Stimulated activated CD8-positive, alpha-beta memory T cell treated with anti-CD3 and anti-CD28 coated beads, Interleukin-4, amount 100 ng/mL, for 4 hours (primary cell): ENCODE measurements at regions not wholly inside any gene's neighbourhood (a gene's known extent, or its start where the extent isn't known, plus 50 kb on each side); places are given as distances from the start of the nearest gene placed in this dataset.

Experiments
- DNase-seq, 2 donors: peaks; one replicate each; pipeline ENCODE4 v3.0.0-alpha.2; 2020; ENCODE audit warnings: low read depth in 2 of 2, low spot score in 1 of 2

- no peak for DNase-seq
Observed at GRCh38 chr7:140242057-140243031, 65.6 kb upstream of the KDM7A start.

DNA sequence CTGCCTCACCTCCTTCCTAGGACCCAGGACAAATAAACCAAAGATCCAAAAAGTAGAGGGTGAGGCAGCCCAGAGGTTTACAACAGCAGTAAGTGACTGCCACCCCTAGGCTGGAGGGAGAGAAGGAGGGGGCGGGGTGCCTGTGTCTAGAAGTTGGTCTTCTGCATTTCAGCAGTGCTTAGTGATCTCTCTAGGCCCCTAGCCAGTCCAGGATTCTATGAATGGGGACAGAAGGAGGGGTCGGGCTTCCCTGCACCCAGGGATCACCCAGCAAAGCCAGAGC, 62.8 kb upstream of the KDM7A start:
- no peak for DNase-seq

GRCh38 chr7:140238778-140239652, 62.2 kb upstream of the KDM7A start:
- DNase-seq: no peak

DNA sequence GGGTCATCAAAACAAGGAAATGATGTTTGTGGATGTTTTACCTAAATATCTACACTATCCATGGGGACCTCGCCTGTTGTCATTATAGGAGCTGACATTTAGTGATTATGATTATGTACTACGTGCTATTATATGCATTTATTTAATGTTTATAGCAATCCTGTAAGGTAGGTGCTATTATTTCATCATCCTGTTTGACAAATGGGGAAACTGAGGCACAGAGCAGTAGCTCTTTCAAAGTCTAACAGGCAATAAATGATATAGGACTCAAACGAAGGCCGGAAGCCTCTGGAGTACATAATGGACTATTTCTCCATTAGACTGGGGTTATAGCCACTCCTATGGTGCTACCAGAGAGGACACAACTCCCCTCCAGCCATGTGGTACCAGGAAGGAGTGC, 60.6 kb upstream of the KDM7A start:
- no peak for DNase-seq

GRCh38 chr7:140236626-140237025, 59.8 kb upstream of the KDM7A start:
- no peak for DNase-seq

- no peak for DNase-seq
Observed at GRCh38 chr7:140235114-140235513, 58.3 kb upstream of the KDM7A start.

DNA sequence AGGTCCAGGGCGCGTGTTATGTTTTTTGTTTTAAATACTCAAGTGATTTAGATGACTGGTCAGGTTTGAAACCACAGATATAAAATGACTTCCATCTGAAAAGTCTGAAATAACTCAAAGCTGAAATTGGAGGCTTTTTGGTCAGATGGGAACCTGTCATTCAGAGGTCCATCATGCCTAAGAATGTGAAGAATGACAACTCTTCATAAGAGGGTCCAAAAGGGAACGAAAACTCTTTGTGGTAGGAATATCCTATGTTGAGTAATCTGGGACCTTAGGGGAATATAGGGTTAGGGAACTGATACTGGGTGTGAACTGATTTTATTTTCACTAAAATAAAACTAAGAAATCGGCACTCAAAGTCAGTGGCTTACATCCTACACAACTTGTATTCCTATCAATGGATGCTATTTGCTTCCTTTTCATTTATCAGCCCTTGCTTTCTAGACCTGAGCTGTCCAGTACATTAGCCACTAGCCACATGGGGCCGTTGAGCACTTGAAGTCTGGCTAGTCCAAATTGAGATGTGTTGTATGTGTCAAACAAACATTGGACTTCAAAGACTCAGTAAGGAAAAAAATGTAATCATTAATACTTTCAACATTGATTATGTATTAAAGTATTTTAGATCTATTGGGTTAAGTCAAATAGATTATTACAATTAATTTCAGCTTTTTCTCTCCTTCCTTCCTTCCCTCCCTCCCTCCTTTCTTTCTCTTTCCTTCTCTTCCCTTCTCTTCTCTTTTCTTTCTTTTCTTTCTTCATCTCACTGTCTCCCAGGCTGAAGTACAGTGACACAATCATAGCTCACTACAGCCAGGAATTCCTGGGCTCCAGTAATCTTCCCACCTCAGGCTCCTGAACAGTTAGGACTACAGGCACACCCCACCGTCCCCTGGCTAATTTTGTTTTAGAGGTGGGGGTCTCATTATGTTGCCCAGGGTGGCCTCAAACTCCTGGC, 56.5 kb upstream of the KDM7A start:
- DNase-seq: no peak

DNA sequence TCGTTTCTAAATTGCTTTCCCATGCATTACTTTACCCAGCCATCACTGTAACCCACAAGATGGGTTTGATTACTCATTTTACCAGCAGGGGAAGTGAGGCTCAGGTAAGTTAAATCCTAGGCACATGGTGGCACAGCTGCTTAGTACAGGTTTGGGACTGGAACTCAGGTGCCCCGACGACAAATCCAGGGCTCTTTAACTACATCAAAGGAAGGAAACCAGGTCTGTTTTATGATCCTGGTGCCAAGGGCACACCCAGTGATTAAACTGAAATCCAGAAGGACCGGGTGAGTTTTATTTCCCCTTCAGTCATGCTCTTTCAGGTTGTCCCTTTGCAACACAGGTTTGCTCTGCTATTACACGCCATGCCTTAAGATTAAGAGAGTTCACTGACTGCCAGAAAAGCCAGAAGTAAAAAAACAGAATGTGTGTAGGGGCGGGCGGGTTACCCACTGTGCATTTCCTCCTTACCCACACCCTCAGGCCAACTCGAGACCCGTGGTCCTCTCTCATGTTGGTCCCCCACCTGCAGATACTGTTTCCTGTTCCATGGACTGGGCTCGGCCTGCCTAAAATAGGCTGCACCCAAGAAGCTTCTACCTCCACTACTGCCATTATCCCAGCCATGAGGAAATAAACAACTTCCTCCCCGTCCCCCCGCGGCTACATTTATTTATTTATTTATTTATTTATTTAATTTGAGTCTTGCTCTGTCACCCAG, 55.1 kb upstream of the KDM7A start:
- DNase-seq: no peak

DNA sequence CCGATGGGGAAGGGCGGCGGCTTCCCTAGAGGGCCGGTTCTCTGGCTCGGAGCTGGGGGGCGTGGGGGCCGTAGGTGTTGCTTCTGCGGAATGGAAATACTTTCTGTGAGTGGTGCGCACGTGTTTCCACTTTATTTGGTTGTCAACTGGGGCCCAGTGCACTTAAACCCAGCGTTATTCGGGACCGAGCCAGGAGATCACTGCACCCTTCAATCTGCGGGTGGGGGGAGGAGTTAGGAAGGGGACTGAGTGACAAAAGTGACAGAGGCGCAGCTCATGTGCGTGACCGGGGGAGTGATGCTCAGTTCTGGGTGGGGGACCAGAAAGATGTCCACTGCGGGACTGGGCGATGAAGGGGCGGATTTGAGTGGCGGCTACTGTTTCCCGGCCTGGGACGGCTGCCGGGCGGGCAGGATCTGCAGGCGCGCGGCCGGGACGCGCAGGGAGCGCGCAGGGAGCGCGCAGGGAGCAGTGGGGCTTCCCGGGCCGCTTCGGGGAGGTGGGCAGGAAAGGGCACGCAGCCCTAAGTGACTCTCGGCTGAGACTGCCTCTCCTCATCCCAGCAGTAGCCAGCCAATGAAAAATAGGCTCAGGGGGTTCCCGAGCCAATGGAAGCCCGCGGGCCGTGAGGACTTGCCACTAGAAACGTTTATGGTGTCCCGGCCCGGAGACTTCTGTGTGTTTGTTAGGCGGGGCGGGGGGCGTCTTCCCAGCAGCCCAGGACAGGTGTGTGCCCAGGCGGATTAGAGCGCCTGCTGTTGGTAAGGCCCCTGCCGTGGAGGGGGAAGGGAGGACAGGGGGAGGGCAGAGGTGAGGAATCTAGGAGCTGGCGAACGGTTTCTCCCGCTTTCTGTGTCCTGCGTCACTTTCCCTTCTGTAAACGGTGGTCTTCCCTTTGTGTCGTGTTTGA, 54.3 kb upstream of the KDM7A start:
- peak; percentile 40 to 66 for DNase-seq

GRCh38 chr7:140230516-140230860, 53.7 kb upstream of the KDM7A start:
- peak; percentile 61 for DNase-seq

DNA sequence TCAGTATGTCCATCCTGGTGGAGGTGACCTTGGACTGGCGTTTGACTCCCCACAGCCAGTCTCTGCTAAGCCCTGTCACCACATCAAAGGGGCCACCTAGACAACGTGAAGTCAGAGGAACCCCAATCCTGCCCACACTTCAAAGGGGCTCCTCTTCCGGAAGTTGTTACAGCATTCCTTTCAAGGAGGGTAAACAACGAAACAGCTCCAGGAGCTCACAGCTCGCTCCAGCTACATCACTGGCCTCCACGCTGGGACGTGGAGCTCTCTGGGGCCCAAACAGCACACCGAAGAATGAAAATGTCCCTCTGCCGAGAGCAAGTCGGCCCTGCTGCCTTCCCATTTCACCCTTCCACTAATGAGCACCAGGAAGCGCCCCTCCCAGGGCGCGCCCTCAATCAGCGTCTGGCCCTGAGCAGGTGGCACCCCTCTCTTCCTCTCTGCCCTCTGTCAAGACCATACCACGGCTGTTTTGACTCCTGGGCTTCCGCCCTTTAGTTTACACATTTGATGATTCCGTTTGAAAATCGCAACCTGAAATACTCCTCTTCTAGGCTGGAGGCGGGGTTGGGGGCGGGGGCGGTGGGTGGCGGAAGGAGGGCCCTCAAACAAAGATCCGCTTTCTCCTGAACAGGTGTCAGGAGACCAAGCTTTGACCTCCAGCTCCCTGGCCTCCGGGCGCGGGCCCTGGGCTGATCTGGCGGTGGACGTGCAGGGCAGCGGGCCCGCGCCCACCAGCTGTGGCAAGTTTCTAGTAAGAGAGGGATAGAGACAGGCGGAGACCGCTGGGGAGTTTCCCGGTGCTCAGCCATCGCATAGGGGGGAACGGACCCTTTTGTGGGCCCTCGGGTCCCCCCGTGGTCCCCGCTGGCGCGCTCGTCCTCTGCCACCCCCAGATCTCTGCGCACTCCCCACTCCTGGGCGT, 53.1 kb upstream of the KDM7A start:
- peak in 1 of 2 donors; percentile 38 for DNase-seq

GRCh38 chr7:140229101-140229525, 52.3 kb upstream of the KDM7A start:
- no peak for DNase-seq
